GM23338 (cell line): ENCODE measurements at regions not wholly inside any gene's neighbourhood (a gene's known extent, or its start where the extent isn't known, plus 50 kb on each side); places are given as distances from the start of the nearest gene placed in this dataset.

Experiments
- ATAC-seq: fragments of 200-7000 bp; cut with Tn5 transposase; 3 replicates; pipeline ENCODE4 v1.9.1; 2020
- DNase-seq: peaks from one replicate; pipeline ENCODE4 v3.0.0-alpha.2; 2015; ENCODE audit warnings: low spot score
- H2AFZ ChIP-seq: fragments of 200-600 bp; sonication (generic); 2 replicates; pipeline ENCODE4 v1.8.0; 2016; ENCODE audit warnings: antibody characterized with exemption, mild to moderate bottlenecking, moderate library complexity
- H3F3A ChIP-seq: fragments of 200-600 bp; sonication (generic); replicated peaks from 2 replicates; pipeline ENCODE4 v1.8.0; 2017; ENCODE audit warnings: antibody characterized with exemption, mixed run types, low read depth
- H3K27ac ChIP-seq: fragments of 200-600 bp; sonication (generic); 2 replicates; pipeline ENCODE4 v1.6.1; 2016; ENCODE audit warnings: low read depth
- H3K27me3 ChIP-seq: fragments of 200-600 bp; sonication (generic); 2 replicates; pipeline ENCODE4 v1.8.0; 2016; ENCODE audit warnings: mild to moderate bottlenecking, mixed run types, moderate library complexity; ENCODE audit not compliant: insufficient read depth
- H3K36me3 ChIP-seq: fragments of 200-600 bp; sonication (generic); 2 replicates; pipeline ENCODE4 v1.8.0; 2016; ENCODE audit warnings: mild to moderate bottlenecking; ENCODE audit not compliant: insufficient read depth
- H3K4me1 ChIP-seq: fragments of 200-600 bp; sonication (generic); 2 replicates; pipeline ENCODE4 v1.8.0; 2016; ENCODE audit warnings: mild to moderate bottlenecking, moderate library complexity; ENCODE audit not compliant: insufficient read depth
- H3K4me2 ChIP-seq: fragments of 200-600 bp; sonication (generic); 2 replicates; pipeline ENCODE4 v1.7.1; 2017; ENCODE audit warnings: mixed run types
- H3K4me3 ChIP-seq: fragments of 200-600 bp; sonication (generic); 2 replicates; pipeline ENCODE4 v1.6.1; 2016; ENCODE audit warnings: mixed run types
- H3K79me2 ChIP-seq: fragments of 200-600 bp; sonication (generic); replicated peaks from 2 replicates; pipeline ENCODE4 v1.8.0; 2017; ENCODE audit warnings: mild to moderate bottlenecking; ENCODE audit not compliant: insufficient read depth
- H3K9me2 ChIP-seq: fragments of 200-600 bp; sonication (generic); 2 replicates; pipeline ENCODE4 v1.8.0; 2017; ENCODE audit not compliant: insufficient read depth
- H4K20me1 ChIP-seq: fragments of 200-600 bp; sonication (generic); replicated peaks from 2 replicates; pipeline ENCODE4 v1.8.0; 2017; ENCODE audit warnings: mild to moderate bottlenecking; ENCODE audit not compliant: insufficient read depth
- H3K27ac Mint-ChIP-seq: 2 replicates; pipeline ENCODE4 v1.8.0; 2020; ENCODE audit warnings: inconsistent platforms, mild to moderate bottlenecking, moderate library complexity, mixed read lengths
- H3K27me3 Mint-ChIP-seq: 3 replicates; pipeline ENCODE4 v1.8.0; 2022; ENCODE audit warnings: low read depth, mild to moderate bottlenecking, moderate library complexity, mixed read lengths, inconsistent platforms; ENCODE audit not compliant: insufficient read depth, poor library complexity
- H3K36me3 Mint-ChIP-seq: 3 replicates; pipeline ENCODE4 v1.8.0; 2021; ENCODE audit warnings: low read depth, mild to moderate bottlenecking, inconsistent platforms, moderate library complexity, mixed read lengths
- H3K4me1 Mint-ChIP-seq: 3 replicates; pipeline ENCODE4 v1.8.0; 2020; ENCODE audit warnings: mild to moderate bottlenecking, inconsistent platforms, mixed read lengths
- H3K4me3 Mint-ChIP-seq: 3 replicates; pipeline ENCODE4 v1.8.0; 2021; ENCODE audit warnings: moderate library complexity, mild to moderate bottlenecking, inconsistent platforms, mixed read lengths
- H3K9me3 Mint-ChIP-seq: 3 replicates; pipeline ENCODE4 v1.8.0; 2020; ENCODE audit warnings: moderate library complexity, mild to moderate bottlenecking, inconsistent platforms, mixed read lengths
- CREB1 ChIP-seq: fragments of 250-450 bp; sonication (Bioruptor Pico); IDR thresholded peaks from 2 replicates; pipeline ENCODE4 v1.5.0; 2020; ENCODE audit warnings: low read depth, mild to moderate bottlenecking, moderate library complexity
- CTCF ChIP-seq, 2 experiments: fragments of 200-600 bp in 1 of 2; sonication (generic) in 1 of 2; conservative IDR thresholded peaks; 2 replicates each; pipeline versions ENCODE4 v1.5.1 to v1.6.1; 2016 to 2017; ENCODE audit warnings: antibody characterized with exemption in 2 of 2, low read depth in 2 of 2, mild to moderate bottlenecking in 2 of 2, moderate library complexity in 1 of 2
- ETS1 ChIP-seq: IDR thresholded peaks from 2 replicates; pipeline ENCODE4 v1.6.1; 2016; ENCODE audit warnings: antibody characterized with exemption
- EZH2 ChIP-seq: fragments of 200-600 bp; sonication (generic); IDR thresholded peaks from one replicate; pipeline ENCODE4 v1.8.0; 2017; ENCODE audit warnings: antibody characterized with exemption, mild to moderate bottlenecking, low read depth; ENCODE audit not compliant: unreplicated experiment
- EZH2phosphoT487 ChIP-seq: fragments of 200-600 bp; sonication (generic); IDR thresholded peaks from one replicate; pipeline ENCODE4 v1.8.1; 2018; ENCODE audit warnings: antibody characterized with exemption; ENCODE audit not compliant: unreplicated experiment
- JUNB ChIP-seq: IDR thresholded peaks from one replicate; pipeline ENCODE4 v1.6.1; 2016; ENCODE audit warnings: antibody characterized with exemption; ENCODE audit not compliant: unreplicated experiment
- NANOG ChIP-seq: IDR thresholded peaks from 2 replicates; pipeline ENCODE4 v1.6.1; 2016; ENCODE audit warnings: antibody characterized with exemption, borderline replicate concordance
- POLR2AphosphoS5 ChIP-seq: IDR thresholded peaks from 2 replicates; pipeline ENCODE4 v1.6.1; 2016; ENCODE audit warnings: antibody characterized with exemption, low read depth
- REST ChIP-seq: IDR thresholded peaks from one replicate; pipeline ENCODE4 v1.6.1; 2018; ENCODE audit warnings: antibody characterized with exemption; ENCODE audit not compliant: unreplicated experiment
- STAT1 ChIP-seq: IDR thresholded peaks from one replicate; pipeline ENCODE4 v1.6.1; 2016; ENCODE audit warnings: antibody characterized with exemption; ENCODE audit not compliant: unreplicated experiment
- ZNF114 ChIP-seq: fragments of 250-450 bp; sonication (Bioruptor Pico); IDR thresholded peaks from 2 replicates; pipeline ENCODE4 v1.5.0; 2020; ENCODE audit warnings: mild to moderate bottlenecking, moderate library complexity
- ZNF331 ChIP-seq: fragments of 250-450 bp; sonication (Bioruptor Pico); IDR thresholded peaks from 2 replicates; pipeline ENCODE4 v1.5.0; 2020; ENCODE audit warnings: low read depth, mild to moderate bottlenecking, moderate library complexity
- ZNF462 ChIP-seq: fragments of 250-450 bp; sonication (Bioruptor Pico); IDR thresholded peaks from 2 replicates; pipeline ENCODE4 v1.5.0; 2020; ENCODE audit warnings: mild to moderate bottlenecking, moderate library complexity

- no peaks in the 10 kb centered on the region for H3K79me2 ChIP-seq
- no peaks in the 10 kb centered on the region for H4K20me1 ChIP-seq
- H3K4me3 ChIP-seq = no peak overlapping the region
- no peaks in the 10 kb centered on the region for H3K36me3 ChIP-seq
- peaks cover 13% of the 10 kb centered on the region for H3K4me1 Mint-ChIP-seq
- peaks cover 12% of the 10 kb centered on the region for H3K4me1 ChIP-seq
- H3K36me3 Mint-ChIP-seq = no peaks in the 10 kb centered on the region
- no peak overlapping the region for H3K27ac Mint-ChIP-seq
- H3K9me3 Mint-ChIP-seq = no peaks in the 10 kb centered on the region; the same call in 2 of the 3 replicates
- H3F3A ChIP-seq = no peaks in the 10 kb centered on the region
- DNase-seq = no peak
- H3K9me2 ChIP-seq = peaks cover 7% of the 10 kb centered on the region
- ATAC-seq = no peak
- no peaks in the 10 kb centered on the region for H3K27me3 ChIP-seq
- H3K27ac ChIP-seq = no peak overlapping the region
- no peak overlapping the region for H3K4me2 ChIP-seq
- no peak overlapping the region for H2AFZ ChIP-seq
- no peak overlapping the region for H3K4me3 Mint-ChIP-seq
- no peak for TF ChIP-seq ETS1
- no peak for TF ChIP-seq EZH2phosphoT487
- TF ChIP-seq REST = no peak
- TF ChIP-seq NANOG = no peak
- TF ChIP-seq CREB1 (CRISPR knock-in tag) = no peak
- no peak for TF ChIP-seq ZNF331 (CRISPR knock-in tag)
- TF ChIP-seq EZH2 = no peak
- TF ChIP-seq CTCF (conservative IDR thresholded peaks at IDR 0.05; ENCODE audit: low read depth in 2 of 2) = no peak
- no peak for TF ChIP-seq ZNF462
- no peak for TF ChIP-seq JUNB
- TF ChIP-seq ZNF114 = no peak
- TF ChIP-seq POLR2AphosphoS5 = no peak
- no peak for TF ChIP-seq STAT1
- no peaks in the 10 kb centered on the region for H3K27me3 Mint-ChIP-seq
Observed at GRCh38 chr1:60681095-60681860, 401.1 kb upstream of the NFIA start.
